ENCODE measurements at regions not wholly inside any gene's neighbourhood (a gene's known extent, or its start where the extent isn't known, plus 50 kb on each side); places are given as distances from the start of the nearest gene placed in this dataset.

- TF ChIP-seq CTCF (IDR thresholded peaks at IDR 0.05), result no peak
- no peak for TF ChIP-seq POLR2A (IDR thresholded peaks at IDR 0.05)
Measured at GRCh38 chr10:56288403-56288802, 72.7 kb downstream of the ZWINT start.

Data from esophagus squamous epithelium (tissue), 4 donors.